Hematopoietic multipotent progenitor cell treated with erythropoietin and hydrocortisone succinate and interleukin-3 and kit ligand, for 15 days (in vitro differentiated cells): ENCODE measurements at regions not wholly inside any gene's neighbourhood (a gene's known extent, or its start where the extent isn't known, plus 50 kb on each side); places are given as distances from the start of the nearest gene placed in this dataset.

Source experiments
- DNase-seq: peaks from one replicate; pipeline ENCODE4 v3.0.0-alpha.2; 2015; ENCODE audit warnings: low spot score

DNA sequence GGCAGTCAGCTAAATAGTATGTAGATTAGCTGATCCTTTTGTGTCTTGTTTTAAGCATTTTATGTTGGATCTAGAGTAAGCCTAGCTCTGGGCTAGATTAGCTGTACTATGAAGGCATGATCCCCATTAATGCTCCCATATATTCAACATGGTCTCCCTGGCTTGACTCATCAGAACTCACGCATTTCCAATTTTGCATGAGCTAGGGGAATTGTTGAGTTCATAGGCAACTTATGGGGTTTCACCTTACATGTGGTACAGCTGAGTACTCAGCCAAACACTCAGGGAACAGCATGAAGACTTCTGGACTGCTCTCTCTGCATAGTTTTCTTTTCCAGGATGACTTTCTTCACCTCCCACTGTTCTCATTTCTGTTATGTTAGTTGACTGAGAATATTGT is 248.2 kb downstream of the TMX3 start:
- DNase-seq, result no peak

GRCh38 chr18:68462766-68463165 is 252.1 kb downstream of the TMX3 start:
- DNase-seq, result no peak

DNA sequence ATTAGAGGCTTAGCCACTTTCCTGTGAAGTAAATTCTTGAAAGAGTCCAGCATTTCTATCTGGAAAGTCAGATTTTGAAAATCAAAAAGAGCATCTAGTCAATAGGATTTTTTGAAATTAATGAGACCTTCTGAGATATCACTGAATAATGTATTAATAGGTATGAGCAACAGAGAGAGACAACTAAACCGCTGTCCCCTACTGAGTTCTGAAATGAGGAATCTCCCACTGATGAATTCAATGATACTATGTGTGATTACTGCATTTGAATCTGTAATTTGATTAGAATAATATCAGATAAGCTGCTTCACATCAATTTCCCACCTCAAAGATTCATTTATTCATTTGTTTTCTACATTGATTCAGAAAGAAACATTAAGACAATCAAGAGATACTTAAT is 252.8 kb downstream of the TMX3 start:
- no peak for DNase-seq

- DNase-seq, result no peak
These were observed 253.4 kb downstream of the TMX3 start for GRCh38 chr18:68461481-68462018.

- no peak for DNase-seq
These were observed 254.9 kb downstream of the TMX3 start for GRCh38 chr18:68459968-68460367.

DNA sequence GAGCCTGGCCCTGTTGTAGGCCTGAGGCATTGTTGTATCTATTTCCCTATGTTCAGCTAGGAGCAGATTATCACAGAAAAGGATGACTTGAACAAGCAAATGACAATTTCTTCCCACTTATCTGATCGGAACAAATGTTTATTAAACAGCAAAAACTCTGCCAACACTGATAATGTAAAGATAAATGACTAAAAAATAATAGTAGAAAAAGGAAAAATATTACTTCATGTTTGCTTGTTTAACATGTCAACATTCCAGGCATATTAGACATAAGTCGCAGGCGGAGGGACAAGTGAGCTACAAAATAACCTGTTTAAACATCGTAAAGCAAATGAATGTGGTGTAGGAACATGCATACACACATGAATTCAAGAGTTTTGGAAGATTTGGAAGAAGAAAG is 257.9 kb downstream of the TMX3 start:
- no peak for DNase-seq

DNA sequence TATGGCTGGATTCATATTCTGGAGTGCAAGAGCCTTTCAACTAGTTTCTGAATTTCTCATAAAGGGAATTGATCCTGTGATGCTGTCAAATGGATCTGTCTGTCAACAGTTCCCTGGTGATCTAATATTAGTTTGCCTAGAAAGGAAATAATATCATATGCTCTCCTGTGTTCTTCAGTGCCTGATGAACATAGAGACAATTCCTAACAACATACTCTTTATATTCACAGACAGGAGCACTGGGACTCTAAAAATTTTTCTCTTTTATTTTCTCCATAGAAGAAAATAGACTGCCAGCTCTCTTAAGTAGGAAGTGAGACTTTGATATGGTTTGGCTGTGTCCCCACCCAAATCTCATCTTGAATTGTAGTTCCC is 259.7 kb downstream of the TMX3 start:
- no peak for DNase-seq

GRCh38 chr18:68454511-68455228 is 260.2 kb downstream of the TMX3 start:
- no peak for DNase-seq

- no peak for DNase-seq
These were observed 265.6 kb downstream of the TMX3 start for GRCh38 chr18:68449292-68449691.

GRCh38 chr18:68448736-68449135 is 266.2 kb downstream of the TMX3 start:
- DNase-seq, result no peak

DNA sequence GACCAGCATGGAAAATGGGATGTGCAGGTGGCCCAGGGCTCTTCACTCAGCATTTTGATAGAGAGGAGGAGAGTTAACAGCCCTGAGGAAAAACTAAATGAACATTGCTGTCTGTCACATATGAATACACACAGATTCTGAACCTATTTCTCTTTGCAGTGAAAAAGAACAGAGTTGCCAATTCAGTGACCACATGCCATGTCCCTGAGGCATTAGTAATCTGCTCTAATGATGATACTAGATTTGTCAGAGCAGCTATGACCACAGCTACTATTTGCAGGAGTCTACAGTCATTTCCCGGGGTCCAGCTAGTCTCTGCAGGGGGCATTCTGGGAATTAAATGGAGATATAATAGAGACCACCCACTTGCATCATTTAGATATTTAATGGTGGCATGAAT is 267.6 kb downstream of the TMX3 start:
- no peak for DNase-seq

DNA sequence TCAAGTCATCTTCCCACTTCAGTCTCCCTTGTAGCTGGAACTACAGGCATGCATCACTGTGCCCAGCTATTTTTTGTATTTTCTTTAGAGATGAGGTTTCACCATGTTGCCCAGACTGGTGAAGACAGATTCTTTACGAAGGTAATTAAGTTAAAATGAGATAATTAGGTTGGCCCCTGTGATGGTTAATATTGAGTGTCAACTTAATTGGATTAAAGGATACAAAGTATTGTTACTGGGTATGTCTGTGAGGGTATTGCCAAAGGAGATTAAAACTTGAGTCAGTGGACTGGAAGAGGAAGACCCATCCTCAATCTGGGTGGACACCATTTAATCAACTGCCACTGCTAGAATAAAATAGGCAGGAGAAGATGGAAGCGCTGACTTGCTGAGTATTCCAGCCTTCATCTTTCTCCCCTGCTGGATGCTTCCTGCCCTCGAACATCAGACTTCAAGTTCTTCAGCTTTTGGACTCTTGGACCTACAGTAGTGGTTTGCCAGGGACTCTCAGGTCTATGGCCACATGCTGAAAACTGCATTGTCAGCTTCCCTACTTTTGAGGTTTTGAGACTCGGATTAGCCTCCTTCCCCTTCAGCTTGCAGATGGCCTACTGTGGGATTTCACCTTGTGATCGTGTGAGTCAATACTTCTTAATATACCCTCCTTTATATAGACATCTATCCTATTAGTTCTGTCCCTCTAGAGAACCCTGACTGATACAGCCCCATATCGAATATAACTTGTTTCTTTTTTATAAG is 269.1 kb downstream of the TMX3 start:
- DNase-seq, result no peak

- DNase-seq, result no peak
These were observed 269.8 kb downstream of the TMX3 start for GRCh38 chr18:68445136-68445535.

DNA sequence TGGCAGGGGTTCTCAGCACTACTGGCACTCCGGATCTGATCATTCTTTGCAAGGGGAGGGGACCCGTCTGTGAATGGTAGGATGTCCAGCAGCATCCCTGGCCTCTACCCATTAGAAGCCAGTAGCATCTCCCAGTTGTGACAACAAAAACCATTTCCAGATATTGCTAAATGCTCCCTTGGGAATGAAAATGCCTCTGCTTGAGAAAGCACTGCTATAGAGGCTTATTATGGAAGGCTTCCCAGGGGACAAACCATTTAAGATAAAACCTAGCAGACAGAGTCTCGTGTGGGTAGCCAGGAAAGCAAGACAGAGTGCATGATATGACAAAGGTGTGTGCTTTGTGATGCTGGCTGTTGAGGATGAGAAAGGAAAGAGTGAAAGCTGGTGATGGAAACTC is 273.7 kb downstream of the TMX3 start:
- no peak for DNase-seq

- DNase-seq, result no peak
These were observed 274.5 kb downstream of the TMX3 start for GRCh38 chr18:68440433-68440832.

GRCh38 chr18:68439642-68440041 is 275.3 kb downstream of the TMX3 start:
- no peak for DNase-seq

GRCh38 chr18:68438983-68439382 is 275.9 kb downstream of the TMX3 start:
- DNase-seq, result no peak

DNA sequence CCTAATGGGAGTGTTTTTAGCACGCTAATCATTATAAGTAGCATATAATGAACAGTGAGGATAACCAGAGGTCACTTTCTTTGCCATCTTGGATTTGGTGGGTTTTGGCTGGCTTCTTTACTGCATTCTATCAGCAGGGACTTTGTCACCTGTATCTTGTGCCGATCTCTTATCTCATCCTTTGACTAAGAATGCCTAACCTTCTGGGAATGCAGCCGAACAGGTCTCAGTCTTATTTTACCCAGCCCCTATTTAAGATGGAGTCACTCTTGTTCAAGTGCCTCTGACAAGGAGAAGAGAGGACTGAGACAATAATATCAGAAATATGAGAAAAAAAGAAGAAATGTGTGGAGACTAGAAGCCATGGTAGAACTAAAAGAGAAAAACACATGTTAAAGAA is 276.4 kb downstream of the TMX3 start:
- DNase-seq, result no peak

DNA sequence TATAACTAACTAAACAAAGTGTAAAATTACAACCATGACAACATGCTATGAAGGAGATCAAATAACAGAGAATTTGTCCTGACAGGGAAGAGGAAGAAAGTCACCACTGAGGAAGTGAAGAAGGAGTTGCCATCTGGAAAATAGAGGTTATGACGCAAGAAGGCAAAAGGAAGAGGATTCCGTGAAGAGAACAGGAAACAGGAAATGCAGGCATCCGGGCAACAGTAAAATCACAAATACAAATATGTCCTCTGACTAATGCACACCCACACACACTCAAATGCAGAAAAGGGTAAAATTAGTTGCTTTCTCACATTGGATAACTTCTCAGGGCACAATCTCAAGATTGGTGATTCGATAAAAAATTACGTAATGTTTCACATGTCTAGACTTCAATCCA is 278.4 kb downstream of the TMX3 start:
- no peak for DNase-seq

DNA sequence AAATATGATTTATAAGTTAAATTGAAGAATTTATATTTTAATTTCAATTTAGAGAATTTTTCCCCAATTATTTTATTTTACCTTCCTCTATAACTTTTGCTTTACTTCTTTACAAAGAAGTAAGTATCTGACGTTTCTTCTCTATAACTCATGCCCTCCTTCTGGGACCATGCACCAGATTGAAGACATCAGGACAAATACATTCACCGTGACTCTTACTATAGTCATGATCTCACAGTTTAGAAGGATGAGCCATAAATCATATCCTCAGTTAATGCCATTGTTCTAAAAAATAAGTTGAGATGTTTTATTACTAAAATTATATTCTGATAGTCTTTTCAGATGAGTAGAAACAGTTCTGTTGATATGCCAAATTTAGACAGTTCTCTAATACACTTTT is 279.3 kb downstream of the TMX3 start:
- no peak for DNase-seq

GRCh38 chr18:68431922-68432198 is 283.0 kb downstream of the TMX3 start:
- no peak for DNase-seq

DNA sequence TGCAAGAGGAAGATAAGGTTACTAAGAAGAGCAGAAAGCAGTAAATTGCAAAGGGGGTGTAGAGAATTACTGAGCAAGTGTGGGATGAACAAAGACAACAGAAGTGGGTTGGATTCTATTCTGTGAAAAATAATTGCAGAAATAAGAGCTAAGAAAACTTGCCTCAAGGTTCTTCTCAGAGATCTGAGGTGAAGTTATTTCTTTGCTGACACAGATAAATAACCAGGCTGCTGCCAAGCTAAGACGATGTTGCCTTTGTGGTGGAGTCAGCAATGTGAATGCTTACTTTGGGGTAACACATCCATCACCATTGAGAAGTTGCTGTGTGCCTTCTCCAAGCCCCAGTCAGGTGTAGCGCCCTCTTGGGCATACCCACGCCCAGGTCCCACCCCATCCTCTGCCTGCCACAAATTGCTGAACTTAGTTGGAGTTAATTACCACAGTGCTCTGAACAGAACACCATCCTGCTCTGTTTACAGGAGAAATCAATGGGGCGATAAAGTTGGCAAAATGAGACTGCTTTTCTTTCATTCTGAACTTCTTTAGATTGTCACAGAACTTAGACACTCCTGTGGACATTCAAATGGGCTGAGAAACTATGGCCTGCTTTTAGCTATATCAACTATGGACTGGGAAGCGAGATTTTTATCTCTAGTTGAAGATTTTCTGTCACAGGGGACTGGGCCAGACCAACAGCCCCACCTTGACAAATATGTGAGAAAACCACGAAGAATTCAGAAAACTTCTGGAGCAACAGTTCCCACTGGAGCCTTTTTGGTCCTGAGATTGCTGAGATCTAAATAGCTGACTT is 283.6 kb downstream of the TMX3 start:
- DNase-seq, result no peak

- DNase-seq, result no peak
These were observed 285.1 kb downstream of the TMX3 start for GRCh38 chr18:68429841-68430240.
